ENCODE measurements at regions not wholly inside any gene's neighbourhood (a gene's known extent, or its start where the extent isn't known, plus 50 kb on each side); places are given as distances from the start of the nearest gene placed in this dataset.

DNA sequence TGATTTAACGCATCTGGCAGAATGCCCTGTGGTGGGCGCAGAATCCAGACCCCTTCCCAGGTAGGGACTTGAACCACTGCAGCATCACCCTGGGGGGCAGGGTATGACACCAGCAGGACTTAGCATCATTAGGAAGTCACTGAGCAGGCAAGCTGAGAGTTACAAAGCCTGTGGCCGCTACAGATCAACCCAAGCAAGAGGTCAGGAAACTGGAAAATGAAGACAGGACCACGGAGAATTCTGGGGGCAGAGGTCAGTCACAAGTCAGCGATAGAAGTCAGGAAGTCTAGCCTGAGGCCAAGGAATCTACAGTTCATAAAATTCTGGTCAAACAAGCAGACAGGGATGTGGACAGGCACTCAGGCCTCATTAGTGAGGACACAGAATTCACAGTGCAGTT lies 108.4 kb downstream of the CHIC2 start:
- intact Hi-C loops (cut with micrococcal nuclease), result no loop called here
- TF ChIP-seq, protein P1, sequence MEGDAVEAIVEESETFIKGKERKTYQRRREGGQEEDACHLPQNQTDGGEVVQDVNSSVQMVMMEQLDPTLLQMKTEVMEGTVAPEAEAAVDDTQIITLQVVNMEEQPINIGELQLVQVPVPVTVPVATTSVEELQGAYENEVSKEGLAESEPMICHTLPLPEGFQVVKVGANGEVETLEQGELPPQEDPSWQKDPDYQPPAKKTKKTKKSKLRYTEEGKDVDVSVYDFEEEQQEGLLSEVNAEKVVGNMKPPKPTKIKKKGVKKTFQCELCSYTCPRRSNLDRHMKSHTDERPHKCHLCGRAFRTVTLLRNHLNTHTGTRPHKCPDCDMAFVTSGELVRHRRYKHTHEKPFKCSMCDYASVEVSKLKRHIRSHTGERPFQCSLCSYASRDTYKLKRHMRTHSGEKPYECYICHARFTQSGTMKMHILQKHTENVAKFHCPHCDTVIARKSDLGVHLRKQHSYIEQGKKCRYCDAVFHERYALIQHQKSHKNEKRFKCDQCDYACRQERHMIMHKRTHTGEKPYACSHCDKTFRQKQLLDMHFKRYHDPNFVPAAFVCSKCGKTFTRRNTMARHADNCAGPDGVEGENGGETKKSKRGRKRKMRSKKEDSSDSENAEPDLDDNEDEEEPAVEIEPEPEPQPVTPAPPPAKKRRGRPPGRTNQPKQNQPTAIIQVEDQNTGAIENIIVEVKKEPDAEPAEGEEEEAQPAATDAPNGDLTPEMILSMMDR (IDR thresholded peaks at IDR 0.05), result no peak

DNA sequence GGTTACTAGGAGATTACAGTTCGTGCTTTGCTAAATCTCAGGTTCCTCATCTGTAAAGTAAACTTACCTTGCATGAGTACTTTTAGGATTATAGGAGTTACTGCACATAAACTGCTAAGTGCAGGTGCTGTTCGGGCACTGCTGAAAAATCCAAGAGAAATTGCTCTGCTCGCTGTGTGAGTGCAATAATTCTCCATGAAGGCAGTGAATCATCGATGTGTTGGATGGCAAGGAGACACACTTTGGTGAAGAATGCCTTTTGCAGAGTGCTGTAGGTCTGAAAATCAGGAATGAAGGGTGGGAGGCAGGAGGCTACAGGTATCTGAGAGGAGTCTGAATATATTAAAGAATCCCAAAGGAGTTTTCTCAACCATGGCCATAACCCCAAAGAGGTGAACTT lies 113.0 kb downstream of the CHIC2 start:
- TF ChIP-seq, protein P1 (IDR thresholded peaks at IDR 0.05), result no peak
- Histone ChIP-seq H4K20me1 (ENCODE audit: insufficient read depth, low read length) (no peaks in the 10 kb centered on the region), H3K36me3 (replicated peaks in 1 of 2; ENCODE audit: control insufficient read depth in 1 of 2, insufficient read depth in 2 of 2, low read length in 2 of 2) (no peaks in the 10 kb centered on the region), H3K9ac (ENCODE audit: insufficient read depth, low read length, poor library complexity, severe bottlenecking) (no peak overlapping the region), H3K27me3 (ENCODE audit: control insufficient read depth in 2 of 2, insufficient read depth in 2 of 2, low read length in 2 of 2) (no peaks in the 10 kb centered on the region), H3K9me3 (replicated peaks in 1 of 2; ENCODE audit: control insufficient read depth in 1 of 2, insufficient read depth in 1 of 2, low read length in 2 of 2) (no peaks in the 10 kb centered on the region), H3K4me2 (replicated peaks; ENCODE audit: extremely low read depth, low read length, poor library complexity, severe bottlenecking) (no peak overlapping the region), H3K4me3 (replicated peaks in 1 of 3; ENCODE audit: low read depth in 2 of 3, low read length in 3 of 3) (no peak overlapping the region), H2AFZ (ENCODE audit: insufficient read depth, low read depth, low read length, poor library complexity, severe bottlenecking) (no peak overlapping the region), H3K27ac (ENCODE audit: low read depth in 1 of 2, low read length in 2 of 2) (no peak overlapping the region), H3K4me1 (ENCODE audit: control insufficient read depth in 1 of 2, insufficient read depth in 2 of 2, low read length in 2 of 2) (no peaks in the 10 kb centered on the region), H3K79me2 (ENCODE audit: insufficient read depth, low read length) (no peaks in the 10 kb centered on the region)
- Mint-ChIP-seq H3K36me3 (no peaks in the 10 kb centered on the region), H3K9me3 (peaks cover 0 to 2% (median 0%) of the 10 kb centered on the region in 7 donors), H3K4me1 (no peaks in the 10 kb centered on the region), H3K27me3 (ENCODE audit: low read depth in 3 of 3) (peaks cover 0 to 3% (median 0%) of the 10 kb centered on the region in 3 donors), H3K27ac (no peak overlapping the region), H3K4me3 (no peak overlapping the region)
- DNase-seq, result no peak
- intact Hi-C loops (cut with micrococcal nuclease), result no loop called here
- WGBS (ENCODE audit: insufficient coverage), result 94% methylated on average over 4 of the region's 4 CpGs

More for the DNA sequence above, 108.4 kb downstream of the CHIC2 start:
- Mint-ChIP-seq H3K27me3 (ENCODE audit: low read depth in 3 of 3) (peaks cover 0 to 3% (median 0%) of the 10 kb centered on the region in 3 donors), H3K27ac (peak overlapping the region in 1 of 7 donors; percentile 7), H3K36me3 (no peaks in the 10 kb centered on the region), H3K9me3 (no peaks in the 10 kb centered on the region), H3K4me3 (no peak overlapping the region), H3K4me1 (no peaks in the 10 kb centered on the region)
- no peaks in the 10 kb centered on the region for H3K36me3 ChIP-seq (replicated peaks in 1 of 2; ENCODE audit: control insufficient read depth in 1 of 2, insufficient read depth in 2 of 2, low read length in 2 of 2)
- H3K27ac ChIP-seq (ENCODE audit: low read depth in 1 of 2, low read length in 2 of 2), result no peak overlapping the region
- DNase-seq, result no peak
- H3K4me2 ChIP-seq (replicated peaks; ENCODE audit: extremely low read depth, low read length, poor library complexity, severe bottlenecking), result no peak overlapping the region
- H3K9me3 ChIP-seq (replicated peaks in 1 of 2; ENCODE audit: control insufficient read depth in 1 of 2, insufficient read depth in 1 of 2, low read length in 2 of 2), result no peaks in the 10 kb centered on the region
- 98% methylated on average over 5 of the region's 5 CpGs for WGBS (ENCODE audit: insufficient coverage)
- no peaks in the 10 kb centered on the region for H4K20me1 ChIP-seq (ENCODE audit: insufficient read depth, low read length)
- no peaks in the 10 kb centered on the region for H3K27me3 ChIP-seq (ENCODE audit: control insufficient read depth in 2 of 2, insufficient read depth in 2 of 2, low read length in 2 of 2)
- H3K4me3 ChIP-seq (replicated peaks in 1 of 3; ENCODE audit: low read depth in 2 of 3, low read length in 3 of 3), result no peak overlapping the region
- no peak overlapping the region for H3K9ac ChIP-seq (ENCODE audit: insufficient read depth, low read length, poor library complexity, severe bottlenecking)
- no peaks in the 10 kb centered on the region for H3K79me2 ChIP-seq (ENCODE audit: insufficient read depth, low read length)
- no peak overlapping the region for H2AFZ ChIP-seq (ENCODE audit: insufficient read depth, low read depth, low read length, poor library complexity, severe bottlenecking)
- no peaks in the 10 kb centered on the region for H3K4me1 ChIP-seq (ENCODE audit: control insufficient read depth in 1 of 2, insufficient read depth in 2 of 2, low read length in 2 of 2)

All from CD14-positive monocyte (primary cell).